GM11168 (cell line): ENCODE measurements at regions not wholly inside any gene's neighbourhood (a gene's known extent, or its start where the extent isn't known, plus 50 kb on each side); places are given as distances from the start of the nearest gene placed in this dataset.
"Not testable (repeated sequence)": the region's sequence is repeated elsewhere in the genome, so short reads cannot be mapped to it uniquely, and the experiment has no call there.

Experiments
- in situ Hi-C: fragments of 300-500 bp; cut with MboI; formaldehyde crosslinking; loops from one replicate; pipeline ENCODE4 v1.12.0; 2022; ENCODE audit warnings: low sequenced_read_pairs; ENCODE audit not compliant: unreplicated experiment

DNA sequence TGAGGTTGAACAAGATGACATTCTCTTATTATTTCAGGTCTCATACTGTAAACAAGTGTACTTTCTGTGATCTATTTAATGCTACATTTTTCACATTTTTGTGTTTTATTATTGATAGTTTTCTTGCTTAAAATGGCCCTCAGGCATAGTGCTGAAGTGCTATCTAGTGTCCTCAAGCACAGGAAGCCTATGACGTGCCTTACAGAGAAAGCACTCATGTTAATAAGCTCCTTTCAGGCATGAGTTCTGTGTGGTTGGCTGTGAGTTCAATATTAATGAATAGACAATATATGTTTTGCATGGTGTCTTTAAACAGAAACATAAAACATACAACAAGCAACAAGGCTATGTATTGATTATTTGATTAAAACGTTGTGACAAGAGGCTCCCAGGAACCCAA is 450.1 kb downstream of the PLK2 start:
- in situ Hi-C loops = no loop called here

DNA sequence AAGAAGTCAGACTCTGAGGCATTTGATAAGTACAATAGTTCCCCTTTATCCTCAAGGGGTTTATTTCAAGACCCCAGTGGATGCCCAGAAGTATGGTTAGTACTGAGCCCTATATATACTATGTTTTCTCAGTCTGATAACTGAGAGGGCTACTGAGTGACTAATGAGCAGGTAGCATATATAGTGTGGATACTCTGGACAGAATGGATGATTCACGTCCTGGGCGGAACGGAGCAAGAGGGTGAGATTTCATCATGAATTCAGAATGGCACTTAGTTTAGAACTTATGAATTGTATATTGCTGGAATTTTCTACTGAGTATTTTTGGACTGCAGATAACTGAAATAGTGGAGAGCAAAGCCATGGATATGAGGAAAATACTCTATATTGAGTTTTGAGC is 457.6 kb downstream of the PLK2 start:
- in situ Hi-C loops = no loop called here

DNA sequence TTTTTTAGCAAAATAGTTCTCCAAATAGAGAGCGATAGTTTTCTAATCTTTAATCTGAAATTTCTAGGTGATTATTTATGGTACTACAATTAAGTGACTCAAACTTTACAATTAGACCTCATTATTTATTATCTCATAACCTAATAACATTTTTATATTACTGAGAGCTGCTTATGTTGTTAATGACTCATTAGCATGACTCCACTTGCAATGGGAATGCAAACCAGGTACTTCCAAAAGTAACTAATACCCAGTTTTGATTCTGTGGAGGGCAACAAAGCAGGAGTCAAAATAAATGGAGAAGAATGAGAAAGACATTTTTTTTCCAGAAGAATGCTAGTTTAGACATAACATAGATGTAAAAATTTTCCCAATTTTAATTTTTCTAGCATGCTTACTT is 466.0 kb downstream of the PLK2 start:
- in situ Hi-C loops = no loop called here

DNA sequence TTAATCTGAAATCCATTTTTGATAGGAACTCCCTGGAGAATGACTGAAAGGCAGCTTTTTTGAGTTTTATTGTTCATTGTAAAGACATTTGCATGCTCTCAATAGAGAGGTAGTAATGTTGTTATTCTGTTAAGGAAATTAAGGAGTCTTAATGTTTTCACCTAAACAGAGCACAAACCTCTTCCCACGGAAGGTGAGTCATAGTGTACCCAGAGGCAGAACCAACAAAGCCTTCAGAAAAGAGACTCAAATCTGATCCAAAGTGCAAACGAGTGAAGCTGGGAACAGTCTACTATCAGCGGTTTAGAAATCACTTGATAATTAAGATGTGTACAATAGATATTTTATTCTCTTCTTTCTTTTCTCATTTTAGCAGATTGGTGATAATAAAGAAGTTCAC is 470.5 kb downstream of the PLK2 start:
- in situ Hi-C loops = no loop called here

DNA sequence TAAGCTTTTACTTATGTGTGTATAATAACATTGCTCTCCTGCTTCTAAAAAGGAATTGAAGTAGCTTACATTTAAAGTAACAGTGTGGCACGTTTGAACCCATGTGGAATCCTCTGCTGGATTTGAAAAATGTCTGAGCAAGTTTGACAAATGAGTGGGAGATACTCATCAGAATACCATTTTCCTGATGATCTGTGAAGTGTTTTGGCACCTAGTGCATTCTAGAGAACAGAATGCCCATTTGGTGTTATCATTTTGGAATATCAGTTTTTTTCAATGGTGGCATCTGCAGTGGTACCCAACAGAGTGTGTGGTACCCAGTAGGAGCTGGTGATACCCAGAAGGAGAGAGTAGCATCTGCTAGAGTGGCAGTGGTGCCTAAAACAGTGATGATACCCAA is 471.1 kb downstream of the PLK2 start:
- in situ Hi-C loops = no loop called here

DNA sequence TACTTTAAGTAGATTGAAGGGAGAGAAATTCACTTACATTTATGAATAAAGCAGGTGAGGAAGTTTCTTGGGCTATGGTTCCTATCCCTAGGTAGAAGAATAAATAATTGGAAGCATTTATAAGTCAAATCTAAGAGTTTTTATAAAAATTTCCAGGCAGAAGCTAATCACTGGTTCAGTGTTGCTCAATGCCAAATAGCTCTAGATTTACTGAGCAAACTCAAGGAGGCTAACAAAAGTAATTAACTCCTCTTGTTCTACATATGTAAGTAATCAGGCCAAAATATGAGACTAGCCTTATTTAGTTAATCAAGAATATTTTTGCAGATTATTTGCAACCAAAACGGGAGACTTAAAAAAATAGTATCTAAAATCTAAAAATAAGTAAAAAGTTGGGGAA is 472.3 kb downstream of the PLK2 start:
- in situ Hi-C loops = no loop called here

DNA sequence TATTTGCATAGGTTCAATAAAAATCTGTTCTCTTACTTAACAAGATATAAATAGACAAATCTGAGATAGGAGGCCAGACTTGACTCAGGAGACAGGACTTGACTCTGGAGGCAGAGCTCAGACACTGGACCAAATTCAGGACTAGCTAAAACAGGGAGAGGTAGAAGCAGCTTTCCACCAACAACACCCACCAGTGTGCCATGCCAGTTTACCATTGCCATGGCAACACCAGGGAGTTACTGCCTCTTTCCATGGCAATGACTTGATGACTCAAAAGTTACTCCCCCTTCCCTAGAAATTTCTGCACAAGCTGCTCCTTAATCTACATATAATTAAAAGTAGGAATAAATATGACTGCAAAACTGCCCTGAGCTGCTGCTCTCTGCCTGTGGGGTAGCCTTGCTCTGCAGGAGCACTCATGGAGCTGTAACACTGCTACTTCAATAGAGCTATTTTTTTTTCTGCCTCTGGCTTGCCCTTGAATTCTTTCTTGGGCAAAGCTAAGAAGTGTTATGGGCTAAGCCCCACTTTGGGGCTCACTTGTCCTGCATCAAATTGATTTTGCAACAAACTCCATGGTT is 473.0 kb downstream of the PLK2 start:
- in situ Hi-C loops = no loop called here

DNA sequence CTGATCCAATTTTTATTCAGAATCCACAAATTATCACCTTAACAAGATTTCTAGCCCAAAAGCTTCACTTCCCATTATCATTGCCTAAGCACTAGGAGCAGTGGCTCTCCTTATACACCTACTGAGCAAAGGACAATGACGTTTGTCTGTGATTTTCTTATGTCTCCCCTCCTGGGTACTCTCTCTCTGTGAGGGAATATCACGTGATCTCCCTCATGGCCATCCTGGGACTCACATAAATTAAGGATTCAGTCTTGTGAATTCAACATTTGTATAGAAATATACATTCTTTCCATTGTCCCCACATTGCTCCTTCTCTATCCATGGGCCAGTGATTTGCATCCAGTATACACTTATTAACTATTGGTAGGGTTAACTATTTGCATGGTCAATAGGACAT is 476.5 kb downstream of the PLK2 start:
- in situ Hi-C loops = no loop called here

DNA sequence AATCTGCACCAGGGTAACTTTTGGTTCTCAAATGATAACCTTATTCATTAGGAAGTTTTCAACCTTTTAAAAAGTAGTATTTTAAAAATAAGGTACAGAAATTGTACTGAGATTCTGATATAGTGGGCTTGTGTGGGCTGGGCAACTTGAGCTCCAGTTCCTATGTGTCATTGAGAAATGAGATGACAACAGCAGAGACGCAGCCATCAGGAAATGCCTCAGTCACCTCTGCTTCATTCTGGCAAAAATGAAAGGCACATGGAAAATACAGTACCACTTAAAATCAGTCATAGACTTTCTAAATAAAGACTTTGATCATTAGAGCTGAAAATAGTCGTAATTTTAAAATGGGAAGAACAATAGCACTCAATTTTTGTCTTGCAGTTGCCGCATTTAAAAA is 480.2 kb downstream of the PLK2 start:
- in situ Hi-C loops = no loop called here

DNA sequence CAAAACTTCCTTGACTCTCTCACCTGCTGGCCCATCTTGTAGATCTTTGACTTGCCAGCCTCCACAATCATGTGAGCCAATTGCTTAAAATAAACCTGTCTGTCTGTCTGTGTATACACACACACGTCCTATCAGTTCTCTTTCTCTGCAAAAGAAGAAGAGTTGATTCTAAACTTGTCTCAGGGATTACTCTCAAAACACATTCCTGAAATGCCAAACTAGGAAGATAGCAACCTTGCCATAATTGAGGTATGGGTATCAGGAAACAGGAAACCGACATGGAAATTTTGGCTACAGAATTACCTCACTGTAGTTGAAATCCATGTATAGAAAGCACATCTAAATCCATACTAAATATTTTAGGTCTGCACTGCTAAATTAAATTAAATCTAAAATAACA is 483.4 kb downstream of the PLK2 start:
- in situ Hi-C loops = no loop called here

DNA sequence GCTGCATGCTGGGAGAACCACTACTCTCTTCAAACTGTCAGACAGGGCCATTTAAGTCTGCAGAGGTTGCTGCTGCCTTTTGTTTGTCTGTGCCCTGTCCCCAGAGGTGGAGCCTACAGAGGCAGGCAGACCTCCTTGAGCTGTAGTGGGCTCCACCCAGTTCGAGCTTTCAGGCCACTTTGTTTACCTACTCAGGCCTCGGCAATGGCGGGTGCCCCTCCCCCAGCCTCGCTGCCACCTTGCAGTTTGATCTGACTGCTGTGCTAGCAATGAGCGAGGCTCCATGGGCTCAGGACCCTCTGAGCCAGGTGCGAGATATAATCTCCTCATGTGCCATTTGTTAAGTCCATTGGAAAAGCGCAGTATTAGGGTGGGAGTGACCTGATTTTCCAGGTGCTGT is 487.8 kb downstream of the PLK2 start:
- in situ Hi-C loops = not testable (repeated sequence)

DNA sequence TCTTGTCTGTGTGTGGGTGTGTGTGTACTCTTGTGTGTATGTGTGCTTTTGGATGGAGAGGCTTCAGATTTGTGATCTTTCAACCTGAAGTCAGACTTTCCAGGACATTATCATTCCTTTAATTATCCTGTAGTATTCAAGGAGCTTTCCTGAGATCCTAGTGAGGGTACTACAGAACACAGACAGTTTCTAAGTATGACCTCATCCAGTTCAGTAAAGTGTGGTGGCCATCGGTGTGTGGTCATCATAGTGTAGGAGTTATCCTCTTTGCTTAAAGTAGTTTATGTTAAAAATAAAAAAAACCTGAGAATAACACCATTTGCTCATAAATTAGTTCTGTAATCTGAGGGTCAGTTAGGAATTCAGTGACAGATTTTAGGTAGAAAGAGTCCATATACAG is 478.0 kb upstream of the ACTBL2 start:
- in situ Hi-C loops = no loop called here

DNA sequence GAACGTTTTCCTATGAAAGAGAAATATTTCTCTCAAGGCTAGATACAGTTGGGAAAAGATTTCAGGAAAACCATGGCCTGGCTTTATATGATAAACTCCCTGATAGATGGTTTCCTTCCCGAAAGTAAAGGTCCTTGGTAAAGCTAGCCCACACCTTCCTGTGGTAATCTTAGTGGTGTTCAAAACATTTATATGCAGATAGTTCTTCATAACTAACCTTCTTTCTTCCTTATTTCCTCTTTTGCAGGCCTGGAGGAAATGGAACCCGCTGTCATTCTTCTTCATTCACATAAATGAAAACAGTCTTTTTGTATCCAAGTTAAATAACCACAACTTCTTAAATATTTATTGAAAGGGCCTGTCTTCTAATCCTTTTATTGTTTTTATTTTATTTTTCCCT is 474.0 kb upstream of the ACTBL2 start:
- in situ Hi-C loops = no loop called here

DNA sequence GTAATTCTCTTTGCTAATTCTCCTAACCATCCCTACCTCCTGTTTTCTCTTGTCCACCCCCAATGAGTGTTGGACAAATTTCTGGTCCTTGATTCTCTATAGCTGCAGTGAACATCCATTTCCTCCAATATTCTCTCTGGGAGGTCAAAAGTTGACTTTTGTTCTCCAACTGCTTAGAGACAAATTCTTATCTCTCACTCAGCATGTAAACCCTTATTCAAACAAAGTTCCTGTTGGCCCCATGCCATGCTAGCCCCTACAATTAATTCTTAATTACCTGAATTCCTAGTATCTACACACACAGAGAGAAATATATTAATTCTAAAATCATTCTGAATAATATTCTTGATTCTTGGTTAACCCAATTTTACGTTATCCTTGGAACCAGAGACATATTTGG is 472.9 kb upstream of the ACTBL2 start:
- in situ Hi-C loops = no loop called here

DNA sequence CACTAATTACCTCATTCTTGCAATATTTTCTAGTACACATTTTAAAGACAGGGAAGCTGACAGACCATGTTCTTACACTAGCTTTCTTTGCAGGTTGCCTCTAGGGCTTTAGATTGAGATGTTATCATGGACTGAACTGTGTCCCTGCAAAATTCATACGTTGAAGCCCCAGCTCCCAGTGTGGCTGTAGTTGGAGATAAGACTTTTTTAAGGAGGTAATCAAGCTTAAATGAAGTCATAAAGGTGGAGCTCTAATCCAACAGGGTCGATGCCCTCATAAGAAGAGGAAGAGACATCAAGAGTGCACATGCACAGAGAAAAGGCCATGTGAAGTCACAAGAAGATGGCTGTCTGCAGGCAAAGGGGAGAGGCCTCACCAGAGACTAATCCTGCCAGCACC is 471.2 kb upstream of the ACTBL2 start:
- in situ Hi-C loops = no loop called here

DNA sequence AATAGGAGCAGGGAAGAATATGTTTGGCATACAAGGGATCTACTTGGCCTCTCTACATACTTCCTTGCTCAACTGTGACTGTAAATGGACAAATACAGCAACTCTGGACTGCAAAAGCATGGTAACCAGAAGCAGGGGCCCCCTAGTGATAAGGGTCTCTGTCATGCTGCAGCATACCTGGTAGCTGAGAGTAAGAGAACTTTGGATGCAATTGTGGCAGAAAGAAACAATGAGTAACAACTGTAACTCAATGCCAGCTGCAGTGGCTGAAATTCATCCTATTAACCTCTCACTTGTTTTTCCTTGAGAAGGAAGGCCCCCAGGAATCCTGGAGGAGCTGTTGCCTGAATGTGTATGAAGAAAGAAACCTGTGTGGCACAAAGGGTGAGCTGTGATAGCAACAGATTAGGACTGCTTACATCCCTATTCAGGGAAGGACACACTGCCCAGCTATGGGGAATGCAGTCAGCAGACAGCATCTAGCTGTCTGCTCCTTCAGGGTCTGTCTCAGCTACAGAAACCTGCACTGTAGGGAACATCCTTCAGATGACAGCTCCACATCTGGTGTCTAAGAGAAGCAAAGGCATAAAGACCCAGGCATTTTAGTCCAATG is 468.1 kb upstream of the ACTBL2 start:
- in situ Hi-C loops = no loop called here

DNA sequence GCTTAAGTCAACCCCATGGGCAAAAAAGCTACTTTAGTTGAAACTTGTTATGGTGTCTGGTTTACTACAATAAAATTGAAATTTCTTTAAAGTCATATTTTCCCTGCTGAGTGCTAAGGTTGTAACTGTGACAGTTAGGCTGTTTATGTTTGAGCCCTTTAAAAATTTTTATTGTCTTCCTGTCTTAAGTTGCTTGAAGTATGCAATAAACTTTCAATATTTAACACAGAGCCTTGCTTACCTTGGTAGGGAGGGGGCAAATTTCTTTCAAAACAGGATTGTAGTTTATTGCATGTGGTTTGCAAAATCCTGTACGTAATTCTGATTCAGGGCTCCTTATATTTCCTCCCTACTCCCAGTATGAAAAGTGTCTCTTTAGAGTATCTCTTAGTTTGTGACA is 465.5 kb upstream of the ACTBL2 start:
- in situ Hi-C loops = no loop called here

DNA sequence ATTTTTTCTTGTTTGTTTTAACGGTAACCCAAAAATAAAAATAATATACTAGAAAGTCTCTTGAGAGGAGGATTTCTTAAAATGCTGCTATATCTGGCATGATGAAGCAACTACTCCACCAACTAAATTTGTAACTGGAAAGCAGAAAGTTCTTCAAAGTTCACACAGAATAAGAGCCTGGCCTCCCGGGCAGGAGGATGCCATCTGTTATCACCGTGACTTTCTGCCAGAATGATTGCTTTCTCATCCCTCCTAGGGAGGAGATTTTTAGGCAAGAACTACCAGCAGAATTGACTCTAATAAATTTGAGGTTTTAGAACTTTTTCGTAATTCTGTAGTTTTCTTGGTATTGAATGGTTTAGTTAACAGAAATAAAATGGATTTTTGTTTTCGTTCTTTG is 464.6 kb upstream of the ACTBL2 start:
- in situ Hi-C loops = no loop called here

DNA sequence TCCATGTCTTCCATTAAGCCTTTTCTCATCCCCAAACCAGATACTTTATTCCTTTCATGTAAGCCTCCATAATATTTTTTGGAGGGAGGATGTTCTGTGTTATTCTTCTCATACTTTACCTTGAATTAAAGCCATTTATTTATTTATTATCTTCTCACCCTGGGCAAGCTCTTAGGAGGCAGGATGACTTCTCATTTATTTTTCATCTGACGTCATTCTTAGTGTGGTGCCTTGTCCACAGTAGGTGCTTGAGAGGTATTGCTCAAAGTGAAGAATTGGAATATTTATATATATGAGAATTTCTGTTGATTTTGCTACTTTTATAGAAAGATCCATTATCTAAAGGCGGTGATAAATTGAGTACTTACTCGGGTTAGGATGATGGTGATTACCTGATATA is 458.3 kb upstream of the ACTBL2 start:
- in situ Hi-C loops = no loop called here

DNA sequence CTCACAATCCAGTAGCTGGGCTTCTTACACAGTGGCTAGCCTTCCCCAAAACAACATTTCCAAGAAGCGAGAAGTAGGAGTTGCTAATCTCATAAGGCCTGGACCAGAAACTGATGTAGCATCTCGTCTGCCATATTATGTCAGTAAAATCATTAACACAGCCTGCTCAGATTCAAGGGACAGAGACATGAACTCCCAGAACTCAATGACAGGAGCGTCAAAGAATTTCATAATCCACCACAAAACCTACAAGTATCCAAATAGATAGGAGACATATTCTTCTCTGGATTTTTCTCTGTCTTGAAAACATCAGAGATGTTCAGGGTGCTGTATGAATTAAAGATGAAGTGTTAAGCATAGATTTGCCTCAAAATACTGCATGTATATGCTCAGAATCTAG is 457.6 kb upstream of the ACTBL2 start:
- in situ Hi-C loops = no loop called here

DNA sequence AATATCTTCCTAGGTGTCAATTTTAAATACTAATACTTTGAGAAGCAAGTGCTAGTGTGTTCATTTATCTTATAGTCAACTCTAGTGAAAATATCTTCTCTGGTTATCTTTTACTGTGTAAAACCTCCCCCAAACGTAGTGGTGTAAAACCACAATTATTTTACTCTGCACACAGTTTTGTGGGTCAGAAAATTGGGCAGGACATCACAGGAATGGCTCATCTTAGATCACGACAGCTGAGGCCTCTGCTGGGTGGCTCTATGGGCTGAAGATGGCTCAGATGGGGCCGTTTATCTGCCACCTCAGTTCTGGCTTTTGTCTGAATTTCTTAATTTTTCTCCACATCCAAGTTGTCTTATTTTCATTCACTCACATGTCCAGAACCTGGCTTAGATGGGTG is 457.2 kb upstream of the ACTBL2 start:
- in situ Hi-C loops = no loop called here

DNA sequence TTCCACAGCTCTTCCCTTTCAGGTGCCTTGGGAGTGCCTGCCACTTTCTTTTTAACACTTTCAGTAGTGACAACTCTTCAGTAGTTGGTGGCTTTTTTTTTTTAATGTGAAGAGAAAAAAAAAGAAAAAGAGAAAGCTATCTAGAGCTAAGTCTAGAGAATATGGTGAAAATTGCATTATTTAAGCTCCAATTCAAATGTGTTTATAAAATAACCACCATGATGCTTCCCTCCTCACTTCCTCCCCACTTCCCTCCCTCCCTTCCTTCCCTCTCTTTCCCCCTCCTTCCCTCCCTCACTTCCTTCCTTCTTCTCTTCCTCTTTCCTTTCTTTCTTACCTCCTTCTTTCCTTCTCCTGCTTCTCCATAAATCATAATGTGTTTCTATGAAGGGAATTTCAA is 456.7 kb upstream of the ACTBL2 start:
- in situ Hi-C loops = no loop called here

DNA sequence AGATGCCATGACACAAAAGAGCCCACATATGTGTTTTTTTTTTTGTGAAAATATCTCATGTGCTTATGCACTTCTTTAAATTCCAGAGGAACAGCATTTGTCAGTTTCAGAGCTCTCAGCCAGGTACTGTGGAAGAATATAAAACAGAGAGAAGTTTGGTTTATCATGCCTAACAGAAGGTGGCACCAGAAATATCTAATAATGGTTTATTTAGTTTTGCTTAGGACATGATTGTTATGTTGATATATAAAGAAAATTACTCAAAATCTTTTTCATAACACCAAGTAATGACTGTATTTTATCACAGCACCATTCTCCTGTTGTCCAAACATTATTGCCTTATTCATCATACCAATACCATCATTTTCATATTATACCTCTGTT is 455.6 kb upstream of the ACTBL2 start:
- in situ Hi-C loops = no loop called here
